PC-9 (cell line): ENCODE measurements at regions not wholly inside any gene's neighbourhood (a gene's known extent, or its start where the extent isn't known, plus 50 kb on each side); places are given as distances from the start of the nearest gene placed in this dataset.

ENCODE experiments used
- EZH2 ChIP-seq: fragments of 200-600 bp; sonication (generic); IDR thresholded peaks from 2 replicates; pipeline ENCODE4 v1.8.0; 2017; ENCODE audit warnings: antibody characterized with exemption, low read depth
- TF ChIP-seq, protein P1 (sequence below): fragments of 200-600 bp; sonication (generic); conservative IDR thresholded peaks from 2 replicates; pipeline ENCODE4 v1.6.1; 2017; ENCODE audit warnings: mixed run types, antibody characterized with exemption, mild to moderate bottlenecking, moderate library complexity

- TF ChIP-seq, protein P1, sequence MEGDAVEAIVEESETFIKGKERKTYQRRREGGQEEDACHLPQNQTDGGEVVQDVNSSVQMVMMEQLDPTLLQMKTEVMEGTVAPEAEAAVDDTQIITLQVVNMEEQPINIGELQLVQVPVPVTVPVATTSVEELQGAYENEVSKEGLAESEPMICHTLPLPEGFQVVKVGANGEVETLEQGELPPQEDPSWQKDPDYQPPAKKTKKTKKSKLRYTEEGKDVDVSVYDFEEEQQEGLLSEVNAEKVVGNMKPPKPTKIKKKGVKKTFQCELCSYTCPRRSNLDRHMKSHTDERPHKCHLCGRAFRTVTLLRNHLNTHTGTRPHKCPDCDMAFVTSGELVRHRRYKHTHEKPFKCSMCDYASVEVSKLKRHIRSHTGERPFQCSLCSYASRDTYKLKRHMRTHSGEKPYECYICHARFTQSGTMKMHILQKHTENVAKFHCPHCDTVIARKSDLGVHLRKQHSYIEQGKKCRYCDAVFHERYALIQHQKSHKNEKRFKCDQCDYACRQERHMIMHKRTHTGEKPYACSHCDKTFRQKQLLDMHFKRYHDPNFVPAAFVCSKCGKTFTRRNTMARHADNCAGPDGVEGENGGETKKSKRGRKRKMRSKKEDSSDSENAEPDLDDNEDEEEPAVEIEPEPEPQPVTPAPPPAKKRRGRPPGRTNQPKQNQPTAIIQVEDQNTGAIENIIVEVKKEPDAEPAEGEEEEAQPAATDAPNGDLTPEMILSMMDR, result no peak
- no peak for TF ChIP-seq EZH2
Measured at GRCh38 chr2:7405861-7406715, 488.9 kb downstream of the RNF144A start.
